NCI-H345 (cell line): ENCODE measurements at regions not wholly inside any gene's neighbourhood (a gene's known extent, or its start where the extent isn't known, plus 50 kb on each side); places are given as distances from the start of the nearest gene placed in this dataset.
"Not testable (repeated sequence)": the region's sequence is repeated elsewhere in the genome, so short reads cannot be mapped to it uniquely, and the experiment has no call there.

Experiments used
- DNase-seq: peaks from one replicate; lab custom pipeline; 2025; lab: John Stamatoyannopoulos, UW

GRCh38 chr1:87398641-87399040 lies 70.0 kb downstream of the LMO4 start:
- DNase-seq: no peak

GRCh38 chr1:87399264-87399663 lies 70.6 kb downstream of the LMO4 start:
- peak; percentile 92 for DNase-seq

GRCh38 chr1:87399701-87400100 lies 71.0 kb downstream of the LMO4 start:
- no peak for DNase-seq

GRCh38 chr1:87400813-87401212 lies 72.1 kb downstream of the LMO4 start:
- DNase-seq: no peak

GRCh38 chr1:87402241-87403002 lies 73.7 kb downstream of the LMO4 start:
- no peak for DNase-seq

GRCh38 chr1:87403061-87403820 lies 74.6 kb downstream of the LMO4 start:
- no peak for DNase-seq

GRCh38 chr1:87404296-87404695 lies 75.6 kb downstream of the LMO4 start:
- DNase-seq: no peak

- no peak for DNase-seq
Observed at GRCh38 chr1:87408665-87409248, 80.1 kb downstream of the LMO4 start.

- DNase-seq: peak; percentile 95
Observed at GRCh38 chr1:87410776-87411480, 82.2 kb downstream of the LMO4 start.

GRCh38 chr1:87413846-87414245 lies 85.2 kb downstream of the LMO4 start:
- DNase-seq: not testable (repeated sequence)

GRCh38 chr1:87418048-87418447 lies 89.4 kb downstream of the LMO4 start:
- no peak for DNase-seq

GRCh38 chr1:87421809-87422208 lies 93.1 kb downstream of the LMO4 start:
- DNase-seq: no peak

- DNase-seq: no peak
Observed at GRCh38 chr1:87424541-87424940, 95.9 kb downstream of the LMO4 start.

- no peak for DNase-seq
Observed at GRCh38 chr1:87426463-87427249, 98.0 kb downstream of the LMO4 start.

- DNase-seq: no peak
Observed at GRCh38 chr1:87428367-87428766, 99.7 kb downstream of the LMO4 start.

GRCh38 chr1:87428883-87429282 lies 100.2 kb downstream of the LMO4 start:
- no peak for DNase-seq

- no peak for DNase-seq
Observed at GRCh38 chr1:87432685-87433084, 104.0 kb downstream of the LMO4 start.

- DNase-seq: not testable (repeated sequence)
Observed at GRCh38 chr1:87433101-87433500, 104.4 kb downstream of the LMO4 start.

GRCh38 chr1:87435484-87435883 lies 106.8 kb downstream of the LMO4 start:
- no peak for DNase-seq

- not testable (repeated sequence) for DNase-seq
Observed at GRCh38 chr1:87436115-87436514, 107.4 kb downstream of the LMO4 start.

GRCh38 chr1:87436534-87436933 lies 107.9 kb downstream of the LMO4 start:
- no peak for DNase-seq
